ENCODE measurements at regions not wholly inside any gene's neighbourhood (a gene's known extent, or its start where the extent isn't known, plus 50 kb on each side); places are given as distances from the start of the nearest gene placed in this dataset.

GRCh38 chr21:26293141-26293946, 122.8 kb upstream of the APP start:
- Histone ChIP-seq H3K36me3 (no peaks in the 10 kb centered on the region), H3K4me3 (no peak overlapping the region), H3K4me1 (ENCODE audit: low read depth) (no peaks in the 10 kb centered on the region), H3K27me3 (no peaks in the 10 kb centered on the region), H3K9me3 (ENCODE audit: low read depth) (no peaks in the 10 kb centered on the region), H3K27ac (no peak overlapping the region)
- TF ChIP-seq CTCF (IDR thresholded peaks at IDR 0.05; ENCODE audit: low read depth, low read length) = no peak
- DNase-seq (ENCODE audit: low read depth in 1 of 2, low spot score in 1 of 2) = no peak

- Histone ChIP-seq H3K4me1 (ENCODE audit: low read depth) (no peaks in the 10 kb centered on the region), H3K36me3 (no peaks in the 10 kb centered on the region), H3K27me3 (no peaks in the 10 kb centered on the region), H3K9me3 (ENCODE audit: low read depth) (no peaks in the 10 kb centered on the region), H3K27ac (no peak overlapping the region), H3K4me3 (no peak overlapping the region)
- peak in 1 of 2 donors; percentile 4 for DNase-seq (ENCODE audit: low read depth in 1 of 2, low spot score in 1 of 2)
- TF ChIP-seq CTCF (IDR thresholded peaks at IDR 0.05; ENCODE audit: low read depth, low read length) = no peak
Measured at GRCh38 chr21:26288026-26288425, 117.5 kb upstream of the APP start.

- no peaks in the 10 kb centered on the region for H3K9me3 ChIP-seq (ENCODE audit: low read depth)
- no peak overlapping the region for H3K27ac ChIP-seq
- no peaks in the 10 kb centered on the region for H3K4me1 ChIP-seq (ENCODE audit: low read depth)
- H3K4me3 ChIP-seq = no peak overlapping the region
- H3K27me3 ChIP-seq = no peaks in the 10 kb centered on the region
- no peaks in the 10 kb centered on the region for H3K36me3 ChIP-seq
- no peak for DNase-seq (ENCODE audit: low read depth in 1 of 2, low spot score in 1 of 2)
- TF ChIP-seq CTCF (IDR thresholded peaks at IDR 0.05; ENCODE audit: low read depth, low read length) = no peak
Measured at GRCh38 chr21:26284531-26284930, 114.0 kb upstream of the APP start.

GRCh38 chr21:26282058-26282457, 111.5 kb upstream of the APP start:
- Histone ChIP-seq H3K4me1 (ENCODE audit: low read depth) (no peaks in the 10 kb centered on the region), H3K36me3 (no peaks in the 10 kb centered on the region), H3K9me3 (ENCODE audit: low read depth) (no peaks in the 10 kb centered on the region), H3K27ac (no peak overlapping the region), H3K27me3 (no peaks in the 10 kb centered on the region), H3K4me3 (no peak overlapping the region)
- no peak for DNase-seq (ENCODE audit: low read depth in 1 of 2, low spot score in 1 of 2)
- TF ChIP-seq CTCF (IDR thresholded peaks at IDR 0.05; ENCODE audit: low read depth, low read length) = no peak

- Histone ChIP-seq H3K4me3 (no peak overlapping the region), H3K27me3 (no peaks in the 10 kb centered on the region), H3K9me3 (ENCODE audit: low read depth) (no peaks in the 10 kb centered on the region), H3K4me1 (ENCODE audit: low read depth) (no peaks in the 10 kb centered on the region), H3K36me3 (no peaks in the 10 kb centered on the region), H3K27ac (no peak overlapping the region)
- DNase-seq (ENCODE audit: low read depth in 1 of 2, low spot score in 1 of 2) = no peak
- TF ChIP-seq CTCF (IDR thresholded peaks at IDR 0.05; ENCODE audit: low read depth, low read length) = no peak
Measured at GRCh38 chr21:26281506-26281905, 110.9 kb upstream of the APP start.

All from cardiac muscle cell (in vitro differentiated cells and primary cell).